ENCODE measurements at regions not wholly inside any gene's neighbourhood (a gene's known extent, or its start where the extent isn't known, plus 50 kb on each side); places are given as distances from the start of the nearest gene placed in this dataset.

- no peak for TF ChIP-seq CTCF (conservative IDR thresholded peaks at IDR 0.05)
- Mint-ChIP-seq H3K36me3 (no peaks in the 10 kb centered on the region), H3K9me3 (peaks cover 10% of the 10 kb centered on the region), H3K4me1 (ENCODE audit: unreplicated experiment) (no peaks in the 10 kb centered on the region), H3K4me3 (no peak overlapping the region), H3K27me3 (peaks cover 12% of the 10 kb centered on the region), H3K27ac (no peak overlapping the region)
- DNase-seq (ENCODE audit: extremely low spot score, unreplicated experiment): no peak
These were observed 484.9 kb downstream of the BUD13 start for GRCh38 chr11:116287866-116288265.

GRCh38 chr11:116285026-116285425, 487.8 kb downstream of the BUD13 start:
- Mint-ChIP-seq H3K9me3 (peaks cover 5% of the 10 kb centered on the region), H3K4me3 (no peak overlapping the region), H3K4me1 (ENCODE audit: unreplicated experiment) (no peaks in the 10 kb centered on the region), H3K36me3 (no peaks in the 10 kb centered on the region), H3K27me3 (peaks cover 13% of the 10 kb centered on the region), H3K27ac (no peak overlapping the region)
- no peak for TF ChIP-seq CTCF (conservative IDR thresholded peaks at IDR 0.05)
- DNase-seq (ENCODE audit: extremely low spot score, unreplicated experiment): no peak

GRCh38 chr11:116283300-116283699, 489.5 kb downstream of the BUD13 start:
- DNase-seq (ENCODE audit: extremely low spot score, unreplicated experiment): no peak
- Mint-ChIP-seq H3K36me3 (no peaks in the 10 kb centered on the region), H3K9me3 (no peaks in the 10 kb centered on the region), H3K4me1 (ENCODE audit: unreplicated experiment) (peaks cover 4% of the 10 kb centered on the region), H3K27me3 (peaks cover 10% of the 10 kb centered on the region), H3K4me3 (no peak overlapping the region), H3K27ac (no peak overlapping the region)
- no peak for TF ChIP-seq CTCF (conservative IDR thresholded peaks at IDR 0.05)

GRCh38 chr11:116282481-116282880, 490.3 kb downstream of the BUD13 start:
- H3K4me3 Mint-ChIP-seq: no peak overlapping the region
- H3K9me3 Mint-ChIP-seq: no peaks in the 10 kb centered on the region
- TF ChIP-seq CTCF (conservative IDR thresholded peaks at IDR 0.05): no peak
- H3K4me1 Mint-ChIP-seq (ENCODE audit: unreplicated experiment): peaks cover 4% of the 10 kb centered on the region
- peaks cover 10% of the 10 kb centered on the region for H3K27me3 Mint-ChIP-seq
- no peak for DNase-seq (ENCODE audit: extremely low spot score, unreplicated experiment)
- no peak overlapping the region for H3K27ac Mint-ChIP-seq
- no peaks in the 10 kb centered on the region for H3K36me3 Mint-ChIP-seq

GRCh38 chr11:116281173-116282160, 491.3 kb downstream of the BUD13 start:
- TF ChIP-seq CTCF (conservative IDR thresholded peaks at IDR 0.05): no peak

More at GRCh38 chr11:116281173-116282160, 491.3 kb downstream of the BUD13 start:
- DNase-seq (ENCODE audit: extremely low spot score, unreplicated experiment): no peak
- H3K27me3 Mint-ChIP-seq: peaks cover 10% of the 10 kb centered on the region
- H3K36me3 Mint-ChIP-seq: no peaks in the 10 kb centered on the region
- no peak overlapping the region for H3K27ac Mint-ChIP-seq
- H3K4me3 Mint-ChIP-seq: no peak overlapping the region
- no peaks in the 10 kb centered on the region for H3K9me3 Mint-ChIP-seq
- peaks cover 4% of the 10 kb centered on the region for H3K4me1 Mint-ChIP-seq (ENCODE audit: unreplicated experiment)

Data from type B pancreatic cell (in vitro differentiated cells).